Endothelial cell of umbilical vein (primary cell): ENCODE measurements at regions not wholly inside any gene's neighbourhood (a gene's known extent, or its start where the extent isn't known, plus 50 kb on each side); places are given as distances from the start of the nearest gene placed in this dataset.

Source experiments
- CTCF ChIP-seq, 2 donors: IDR thresholded peaks; 1 replicate in 1 of 2; 2 replicates in 1 of 2; pipeline ENCODE4 v1.5.1; 2011; ENCODE audit warnings: low read length in 2 of 2, mild to moderate bottlenecking in 2 of 2, moderate library complexity in 2 of 2, control low read depth in 1 of 2, inconsistent platforms in 1 of 2, low read depth in 1 of 2; ENCODE audit not compliant: insufficient read depth in 1 of 2; ENCODE audit errors: extremely low read depth in 1 of 2
- POLR2A ChIP-seq: IDR thresholded peaks from 2 replicates; pipeline ENCODE4 v1.6.1; 2012; ENCODE audit warnings: low read depth, mild to moderate bottlenecking, control low read depth, low read length
- POLR2AphosphoS5 ChIP-seq: IDR thresholded peaks from 2 replicates; pipeline ENCODE4 v1.6.1; 2012; ENCODE audit warnings: low read depth, mild to moderate bottlenecking, control low read depth, low read length, moderate library complexity; ENCODE audit not compliant: insufficient read depth

- TF ChIP-seq CTCF (IDR thresholded peaks at IDR 0.05; ENCODE audit: extremely low read depth in 1 of 2, insufficient read depth in 1 of 2, low read depth in 1 of 2, low read length in 2 of 2) (no peak), POLR2A (no peak), POLR2AphosphoS5 (no peak)
These were observed 106.5 kb upstream of the RAB3GAP2 start for GRCh38 chr1:220378571-220379302.
